GM04504 (cell line): ENCODE measurements at regions not wholly inside any gene's neighbourhood (a gene's known extent, or its start where the extent isn't known, plus 50 kb on each side); places are given as distances from the start of the nearest gene placed in this dataset.

Experiments used
- DNase-seq: peaks from one replicate; pipeline ENCODE4 v3.0.0-alpha.2; 2012; ENCODE audit warnings: low read depth

- no peak for DNase-seq
Observed at GRCh38 chr10:44056967-44057805, 327.7 kb downstream of the CXCL12 start.

- DNase-seq, result no peak
Observed at GRCh38 chr10:44056206-44056605, 328.7 kb downstream of the CXCL12 start.

- no peak for DNase-seq
Observed at GRCh38 chr10:44054046-44054445, 330.9 kb downstream of the CXCL12 start.

GRCh38 chr10:44053391-44053790, 331.5 kb downstream of the CXCL12 start:
- DNase-seq, result no peak

GRCh38 chr10:44051584-44052385, 333.1 kb downstream of the CXCL12 start:
- DNase-seq, result peak; percentile 46

- DNase-seq, result no peak
Observed at GRCh38 chr10:44051091-44051490, 333.8 kb downstream of the CXCL12 start.

GRCh38 chr10:44049301-44050015, 335.4 kb downstream of the CXCL12 start:
- DNase-seq, result no peak

GRCh38 chr10:44047361-44047760, 337.5 kb downstream of the CXCL12 start:
- DNase-seq, result no peak

- peak; percentile 38 for DNase-seq
Observed at GRCh38 chr10:44046605-44047004, 338.3 kb downstream of the CXCL12 start.

GRCh38 chr10:44045020-44045419, 339.9 kb downstream of the CXCL12 start:
- peak; percentile 37 for DNase-seq

- no peak for DNase-seq
Observed at GRCh38 chr10:44044549-44044948, 340.3 kb downstream of the CXCL12 start.

GRCh38 chr10:44043646-44044375, 341.1 kb downstream of the CXCL12 start:
- no peak for DNase-seq

GRCh38 chr10:44042926-44043602, 341.8 kb downstream of the CXCL12 start:
- no peak for DNase-seq

- no peak for DNase-seq
Observed at GRCh38 chr10:44042075-44042770, 342.7 kb downstream of the CXCL12 start.

GRCh38 chr10:44039599-44039998, 345.3 kb downstream of the CXCL12 start:
- DNase-seq, result no peak

- no peak for DNase-seq
Observed at GRCh38 chr10:44036425-44036824, 348.5 kb downstream of the CXCL12 start.

GRCh38 chr10:44035474-44036197, 349.3 kb downstream of the CXCL12 start:
- DNase-seq, result no peak

GRCh38 chr10:44034946-44035345, 350.0 kb downstream of the CXCL12 start:
- no peak for DNase-seq

GRCh38 chr10:44033008-44033407, 351.9 kb downstream of the CXCL12 start:
- no peak for DNase-seq

GRCh38 chr10:44032216-44032615, 352.7 kb downstream of the CXCL12 start:
- no peak for DNase-seq
